GM19238 (cell line): ENCODE measurements at regions not wholly inside any gene's neighbourhood (a gene's known extent, or its start where the extent isn't known, plus 50 kb on each side); places are given as distances from the start of the nearest gene placed in this dataset.
"Not testable (repeated sequence)": the region's sequence is repeated elsewhere in the genome, so short reads cannot be mapped to it uniquely, and the experiment has no call there.

Experiments
- DNase-seq: peaks from one replicate; pipeline ENCODE4 v3.0.0; 2011; ENCODE audit warnings: low spot score; ENCODE audit not compliant: insufficient read length

GRCh38 chr4:175033162-175033561 is 115.0 kb downstream of the ADAM29 start:
- DNase-seq = no peak

DNA sequence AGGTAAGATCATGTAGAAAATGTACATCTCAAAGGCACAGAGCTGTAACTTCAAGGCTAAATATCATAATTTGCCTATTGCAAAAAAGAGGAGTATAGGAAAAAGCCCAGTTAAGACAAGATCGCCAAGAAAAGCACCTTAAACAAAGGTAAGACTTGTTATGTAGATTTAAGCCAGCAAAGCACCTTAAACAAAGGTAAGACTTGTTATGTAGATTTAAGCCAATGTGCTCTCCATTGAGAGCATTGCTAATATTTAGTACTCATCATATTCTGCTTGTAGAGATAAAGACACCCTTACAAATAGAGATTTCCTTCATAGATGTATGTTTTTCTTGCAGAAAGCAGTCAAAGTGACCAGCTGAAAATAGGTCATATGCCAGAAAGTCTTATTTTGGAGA is 115.8 kb downstream of the ADAM29 start:
- DNase-seq = no peak

DNA sequence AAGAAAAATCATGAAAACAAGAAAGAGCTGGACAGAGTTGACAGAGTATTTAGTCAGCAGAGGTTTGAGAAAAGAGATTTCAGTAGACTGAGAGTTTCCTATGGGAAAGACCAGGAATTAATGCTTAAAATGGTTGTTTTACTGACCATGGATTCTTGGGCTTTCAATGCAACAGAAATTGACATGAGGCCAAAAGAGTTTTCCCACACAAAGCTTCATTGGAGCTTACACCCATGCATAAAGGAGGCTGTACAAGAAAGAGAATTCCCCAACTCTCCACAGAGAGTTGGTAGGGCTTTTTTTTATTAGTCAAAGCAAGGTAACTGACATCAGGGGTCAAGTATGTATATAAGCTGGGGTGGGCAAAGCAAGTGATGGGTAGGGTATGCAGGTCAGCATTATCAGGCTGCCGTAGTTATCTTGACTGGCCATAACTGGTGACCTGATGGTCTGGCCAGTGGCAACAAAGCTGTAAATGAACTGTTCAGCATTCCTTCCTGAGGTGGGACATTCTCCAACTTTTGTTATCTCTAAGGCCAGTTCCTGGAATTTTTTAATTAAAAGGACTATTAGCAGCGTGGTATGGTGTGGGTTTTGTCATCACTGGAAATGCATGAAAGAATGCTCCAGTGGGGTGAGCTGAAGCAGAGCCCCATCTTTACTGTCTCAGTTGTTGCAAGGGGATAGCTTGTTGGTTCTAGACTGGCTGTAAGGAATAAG is 117.0 kb downstream of the ADAM29 start:
- DNase-seq = no peak

DNA sequence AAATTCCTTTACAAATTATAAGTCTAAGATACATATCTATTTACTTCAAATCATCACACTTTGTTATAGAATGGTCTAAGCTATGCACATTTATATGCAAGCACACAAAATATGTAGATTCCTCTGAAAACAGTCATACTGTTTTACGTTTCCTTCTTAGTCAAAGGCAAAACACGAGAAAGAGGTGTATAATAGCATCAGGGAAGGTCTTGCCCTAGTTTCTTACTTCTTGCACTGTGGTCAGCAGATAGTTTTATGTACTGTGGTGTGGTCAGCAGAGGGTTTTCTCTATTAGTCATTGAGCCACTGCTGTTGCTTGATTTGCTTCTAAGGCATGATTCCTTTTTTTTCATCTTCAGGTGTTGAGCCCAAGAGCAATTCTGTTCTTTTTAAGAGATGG is 117.7 kb downstream of the ADAM29 start:
- no peak for DNase-seq

GRCh38 chr4:175048111-175048784 is 130.1 kb downstream of the ADAM29 start:
- no peak for DNase-seq

- no peak for DNase-seq
These were observed 130.7 kb downstream of the ADAM29 start for GRCh38 chr4:175048906-175049305.

- DNase-seq = no peak
These were observed 133.8 kb downstream of the ADAM29 start for GRCh38 chr4:175051974-175052373.

DNA sequence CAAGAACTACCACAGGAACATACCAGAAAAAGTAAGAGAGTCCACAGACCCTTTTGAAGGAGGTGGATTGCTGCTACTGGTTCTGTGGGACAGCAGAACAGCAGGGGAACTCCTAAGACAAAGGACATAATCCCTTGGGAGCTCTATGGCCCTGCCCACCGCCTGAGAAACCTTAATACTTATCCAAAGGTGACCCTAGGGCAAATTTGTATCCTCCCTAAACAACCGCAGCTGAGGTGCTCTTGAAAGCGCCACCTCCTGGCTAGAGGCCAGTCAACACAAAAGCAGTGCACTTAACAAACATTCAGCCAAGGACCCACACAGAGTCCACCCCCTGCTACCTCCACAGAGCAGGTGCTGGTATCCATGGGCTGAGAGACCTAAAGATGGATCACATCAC is 136.8 kb downstream of the ADAM29 start:
- DNase-seq = no peak

DNA sequence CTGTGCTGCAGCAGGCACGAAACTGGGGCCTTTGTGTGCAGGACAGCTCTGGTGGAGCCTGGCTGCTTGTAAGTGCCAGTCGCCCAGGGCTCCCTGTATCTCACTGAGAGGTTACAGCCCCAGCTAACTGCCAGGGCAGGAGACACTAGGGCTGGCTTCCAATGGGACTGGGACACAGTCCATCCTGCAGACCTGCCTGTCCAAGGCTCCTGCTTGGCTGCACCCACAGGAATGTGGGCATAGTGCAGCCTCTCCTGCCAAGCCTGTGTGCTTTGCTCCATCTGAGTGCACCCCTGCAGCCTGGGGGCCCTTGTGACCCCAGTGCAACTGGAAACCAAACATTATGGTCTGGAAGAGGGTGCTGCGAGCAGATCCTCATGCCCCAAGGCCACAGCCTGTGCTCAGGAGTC is 144.0 kb downstream of the ADAM29 start:
- DNase-seq = no peak

DNA sequence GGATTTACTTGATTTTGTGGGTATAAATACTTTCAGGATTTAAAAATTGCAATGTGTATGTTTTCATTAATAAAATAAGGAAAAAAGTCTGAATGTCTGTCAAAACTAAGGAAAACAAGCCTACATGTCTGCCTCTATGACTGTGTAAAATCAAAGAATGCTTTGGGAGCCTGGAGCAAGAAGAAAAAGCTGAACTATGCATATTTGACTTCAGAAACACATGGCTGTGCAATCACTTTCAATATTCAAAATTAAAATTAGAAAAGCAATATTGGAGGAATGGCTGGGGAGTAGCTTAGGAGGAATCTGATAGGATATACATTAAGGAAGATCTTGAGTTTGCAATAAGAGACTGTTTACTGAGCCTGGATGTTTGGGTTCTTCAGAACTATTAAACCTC is 147.1 kb downstream of the ADAM29 start:
- no peak for DNase-seq

- no peak for DNase-seq
These were observed 148.9 kb downstream of the ADAM29 start for GRCh38 chr4:175066923-175067627.

DNA sequence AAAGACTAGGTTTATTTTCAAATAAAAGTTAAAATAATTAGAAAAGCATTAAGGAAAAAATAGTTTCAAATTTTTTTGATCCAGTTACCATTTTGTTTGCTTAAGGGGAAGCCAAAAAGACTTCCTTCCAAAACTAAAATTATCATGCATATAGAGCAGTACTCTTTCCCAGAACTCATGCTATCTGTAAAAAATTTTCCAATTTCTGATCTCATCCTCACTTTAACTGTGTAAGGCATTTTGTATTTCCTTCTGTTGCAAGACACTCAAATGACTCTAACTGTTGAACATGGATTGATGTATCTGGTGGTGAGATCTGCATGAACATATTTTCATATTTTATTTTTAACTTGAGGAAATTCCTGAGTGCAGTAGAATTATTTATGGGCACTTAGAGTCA is 150.1 kb downstream of the ADAM29 start:
- no peak for DNase-seq

DNA sequence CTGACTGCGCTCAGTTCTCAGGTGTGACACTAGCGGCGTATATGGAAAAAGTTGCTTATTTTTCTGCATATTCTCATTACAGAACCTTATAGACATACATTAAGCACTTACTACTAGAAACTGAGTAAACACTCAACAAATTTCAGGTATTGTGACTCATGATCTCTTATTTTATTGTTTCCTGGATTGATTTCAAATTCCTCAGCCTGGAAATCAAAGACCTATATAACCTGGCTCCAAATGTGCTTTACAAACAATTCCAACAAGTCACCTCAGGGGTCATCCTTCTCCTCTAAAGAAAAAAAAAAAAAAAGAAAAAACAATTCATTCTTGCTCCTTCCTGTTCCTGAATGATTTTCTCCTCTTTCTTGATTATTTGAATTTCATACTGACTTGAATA is 152.3 kb downstream of the ADAM29 start:
- no peak for DNase-seq

- no peak for DNase-seq
These were observed 153.0 kb downstream of the ADAM29 start for GRCh38 chr4:175071123-175071522.

- DNase-seq = no peak
These were observed 169.0 kb downstream of the ADAM29 start for GRCh38 chr4:175087145-175087544.

DNA sequence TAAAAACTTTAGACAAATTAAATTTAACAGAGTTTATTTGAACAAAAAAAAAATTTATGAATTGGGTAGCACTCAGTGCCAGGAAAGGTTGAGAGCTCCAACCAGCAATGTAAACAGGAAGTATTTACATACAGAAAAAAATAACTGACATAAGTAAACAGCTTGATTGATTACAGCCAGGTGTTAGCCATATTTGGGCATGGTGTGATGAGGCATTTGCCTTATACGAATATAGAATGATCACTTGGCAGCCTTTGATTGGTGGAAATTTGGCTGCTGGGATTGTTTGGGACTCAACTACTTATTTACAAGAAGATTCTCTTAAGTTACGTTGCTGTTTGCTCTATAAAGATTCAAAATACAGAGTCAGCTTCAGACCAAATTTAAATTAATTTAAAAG is 172.0 kb downstream of the ADAM29 start:
- no peak for DNase-seq

DNA sequence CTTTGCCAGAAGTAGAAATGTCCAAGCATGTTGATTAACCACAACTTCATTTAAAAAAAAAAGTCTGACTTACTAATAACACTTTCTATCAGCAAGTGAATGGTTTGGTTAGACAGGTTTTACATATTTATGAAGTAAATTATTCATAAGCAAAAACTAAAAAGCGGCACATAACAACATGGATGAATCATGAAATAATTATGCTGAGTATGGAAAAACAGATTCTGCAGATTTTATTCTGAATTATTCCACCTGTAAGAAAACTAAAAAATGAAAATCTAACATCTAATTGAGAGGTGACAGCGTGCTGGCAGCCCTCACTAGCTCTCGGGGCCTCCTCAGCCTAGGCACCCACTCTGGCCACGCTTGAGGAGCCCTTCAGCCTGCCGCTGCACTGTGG is 173.5 kb downstream of the ADAM29 start:
- no peak for DNase-seq

DNA sequence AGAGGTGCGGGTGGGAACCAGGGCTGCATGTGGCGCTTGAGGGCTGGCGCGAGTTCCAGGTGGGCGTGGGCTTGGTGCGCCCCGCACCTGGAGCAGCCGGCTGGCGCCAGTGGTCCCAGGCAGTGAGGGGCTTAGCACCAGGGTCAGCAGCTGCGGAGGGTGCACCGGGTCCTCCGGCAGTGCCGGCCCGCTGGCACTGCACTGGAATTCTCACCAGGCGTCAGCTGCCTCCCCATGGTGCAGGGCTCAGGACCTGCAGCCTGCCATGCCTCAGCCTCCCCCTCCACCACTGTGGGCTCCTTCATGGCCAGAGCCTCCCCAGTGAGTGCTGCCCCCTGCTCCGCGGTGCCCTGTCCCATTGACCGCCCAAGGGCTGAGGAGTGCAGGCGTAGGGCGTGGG is 174.0 kb downstream of the ADAM29 start:
- DNase-seq = no peak

GRCh38 chr4:175093055-175093454 is 174.9 kb downstream of the ADAM29 start:
- DNase-seq = not testable (repeated sequence)

DNA sequence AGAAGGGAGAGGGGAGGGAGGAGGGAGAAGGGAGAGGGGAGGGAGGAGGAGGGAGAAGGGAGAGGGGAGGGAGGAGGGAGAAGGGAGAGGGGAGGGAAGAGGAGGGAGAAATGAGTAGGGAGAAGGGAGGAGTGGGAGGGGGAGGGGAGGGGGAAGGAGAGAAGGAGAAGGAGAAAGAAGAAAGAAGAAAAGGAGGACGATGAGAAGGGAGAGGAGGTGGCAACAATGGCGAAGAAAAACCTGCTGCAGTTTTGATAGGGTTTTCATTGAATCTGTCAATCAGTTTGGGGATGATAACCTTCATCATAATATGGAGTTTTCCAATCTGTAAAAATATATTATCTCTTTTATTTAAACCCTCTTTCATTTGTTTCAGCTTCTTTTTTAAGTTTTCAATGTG is 185.2 kb downstream of the ADAM29 start:
- DNase-seq = no peak

GRCh38 chr4:175106301-175106700 is 188.1 kb downstream of the ADAM29 start:
- no peak for DNase-seq

DNA sequence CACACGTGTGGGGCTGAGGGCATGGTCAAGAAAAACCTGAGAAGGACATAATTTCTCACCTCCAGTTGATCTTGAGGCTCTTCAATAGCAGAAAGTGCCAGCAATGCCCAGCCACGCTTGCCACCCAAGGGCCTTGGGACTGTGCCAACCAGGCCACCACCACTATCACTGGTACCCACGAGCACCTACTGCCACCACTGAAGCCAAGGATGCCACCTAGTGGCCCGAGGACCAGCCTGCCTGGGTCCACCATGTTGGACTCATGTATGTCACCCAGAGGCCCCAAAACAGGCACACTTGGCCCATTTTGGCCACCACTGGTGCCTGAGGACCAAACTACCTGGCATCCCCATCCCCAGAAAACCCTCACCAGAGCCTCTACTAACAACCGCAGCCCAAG is 191.8 kb downstream of the ADAM29 start:
- no peak for DNase-seq
